ENCODE measurements at regions not wholly inside any gene's neighbourhood (a gene's known extent, or its start where the extent isn't known, plus 50 kb on each side); places are given as distances from the start of the nearest gene placed in this dataset.
"Not testable (repeated sequence)": the region's sequence is repeated elsewhere in the genome, so short reads cannot be mapped to it uniquely, and the experiment has no call there.

DNA sequence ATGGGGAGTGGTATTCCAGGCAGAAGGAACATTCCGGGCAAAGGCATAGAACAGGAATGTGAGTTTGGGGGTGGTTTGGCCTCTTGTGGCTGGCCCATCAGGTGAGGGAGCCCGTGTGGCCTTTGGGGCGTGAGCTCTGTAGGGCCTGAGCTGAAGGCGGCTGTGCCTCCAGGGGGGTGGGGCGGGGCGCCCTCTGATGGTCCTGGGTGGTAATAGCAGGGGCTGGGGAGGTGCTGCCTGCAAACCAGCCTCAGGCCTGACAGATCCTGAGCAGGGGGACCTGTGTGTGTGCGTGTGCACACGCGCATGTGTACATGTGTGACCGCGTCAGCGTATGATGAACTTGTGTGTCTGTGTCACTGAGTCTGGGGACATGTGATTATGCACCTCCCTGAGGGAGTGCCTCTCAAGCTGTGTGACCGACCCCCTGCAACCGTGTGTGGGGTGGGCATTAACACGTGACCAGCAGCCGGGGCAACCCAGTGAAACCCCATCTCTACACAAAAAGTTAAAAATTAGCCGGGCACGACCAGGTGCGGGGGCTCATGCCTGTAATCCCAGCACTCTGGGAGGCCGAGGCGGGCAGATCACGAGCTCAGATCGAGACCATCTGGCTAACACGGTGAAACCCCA lies 177.1 kb downstream of the TBC1D2B start:
- H3K4me1 ChIP-seq (replicated peaks in 1 of 4; ENCODE audit: control insufficient read depth in 3 of 4, insufficient read depth in 4 of 4, low read length in 3 of 4); H3K27ac ChIP-seq (ENCODE audit: low read depth, low read length); H3K4me3 ChIP-seq (ENCODE audit: extremely low read depth in 1 of 4, insufficient read depth in 2 of 4, low read depth in 3 of 4, low read length in 4 of 4); H3K23ac ChIP-seq (ENCODE audit: insufficient read length); H2BK5ac ChIP-seq (ENCODE audit: low read depth, low read length); H4K5ac ChIP-seq (ENCODE audit: insufficient read length, low read depth, low read length); H3K4ac ChIP-seq (replicated peaks; ENCODE audit: insufficient read length, low read depth, low read length); H3K9ac ChIP-seq (replicated peaks in 1 of 4; ENCODE audit: extremely low read depth in 1 of 4, low read depth in 3 of 4, low read length in 3 of 4); H3K4me2 ChIP-seq (ENCODE audit: insufficient read depth in 1 of 2, low read depth in 2 of 2, low read length in 2 of 2); H3K9me3 ChIP-seq (ENCODE audit: insufficient read depth in 2 of 2, low read depth in 1 of 2, low read length in 1 of 2); H2AFZ ChIP-seq (ENCODE audit: low read length); H2BK120ac ChIP-seq (replicated peaks; ENCODE audit: low read depth, low read length); H2AK5ac ChIP-seq (ENCODE audit: low read depth, low read length); H3K56ac ChIP-seq (replicated peaks; ENCODE audit: insufficient read length, low read depth, low read length); H4K20me1 ChIP-seq (replicated peaks in 1 of 2; ENCODE audit: control insufficient read depth in 1 of 2, insufficient read depth in 2 of 2, low read length in 2 of 2); H3K79me2 ChIP-seq (ENCODE audit: control insufficient read depth in 1 of 2, insufficient read depth in 2 of 2, low read length in 2 of 2); H3K79me1 ChIP-seq (ENCODE audit: low read depth, low read length); H4K91ac ChIP-seq (replicated peaks; ENCODE audit: insufficient read length, low read length); H3K23me2 ChIP-seq (ENCODE audit: low read depth, low read length); H3K36me3 ChIP-seq (ENCODE audit: control insufficient read depth in 2 of 4, insufficient read depth in 4 of 4, low read length in 3 of 4); H4K8ac ChIP-seq (ENCODE audit: extremely low read depth, insufficient read depth, low read length); FAIRE-seq; H3K27me3 ChIP-seq (replicated peaks in 1 of 4; ENCODE audit: control insufficient read depth in 3 of 4, extremely low read depth in 1 of 4, insufficient read depth in 3 of 4, low read length in 3 of 4); H3K18ac ChIP-seq (ENCODE audit: extremely low read depth, low read length); H3K14ac ChIP-seq (ENCODE audit: insufficient read length); POLR2A ChIA-PET (ENCODE audit: partially characterized antibody); H2BK15ac ChIP-seq (ENCODE audit: low read length); H2BK20ac ChIP-seq (ENCODE audit: low read length): not testable (repeated sequence)
- 0 out of 2 replicates have a peak overlapping the region, but pooled peaks have one; percentile 60 for H2BK12ac ChIP-seq (ENCODE audit: low read depth, low read length)
- CTCF ChIA-PET (ENCODE audit: partially characterized antibody): interaction anchor here (0.6 to 4.9 kb wide), 27 partner anchors 8 to 882 kb away, joined by 3 to 29 read pairs (median 3); no protein-coding TSS in a partner anchor
- 57% methylated on average over 18 of the region's 24 CpGs; no CpG with 5 or more reads in 1 of the 2 experiments for WGBS, 2 experiments (ENCODE audit: extremely low coverage in 1 of 2, insufficient coverage in 1 of 2, insufficient read length in 1 of 2, insufficient replicate concordance in 2 of 2, low coverage in 1 of 2, low lambda C conversion rate in 2 of 2, missing lambda C conversion rate in 1 of 2)
- DNase-seq (ENCODE audit: low read depth in 1 of 2, low spot score in 2 of 2): peak in 1 of 2 experiments; percentile 88
- TF ChIP-seq, protein P1, sequence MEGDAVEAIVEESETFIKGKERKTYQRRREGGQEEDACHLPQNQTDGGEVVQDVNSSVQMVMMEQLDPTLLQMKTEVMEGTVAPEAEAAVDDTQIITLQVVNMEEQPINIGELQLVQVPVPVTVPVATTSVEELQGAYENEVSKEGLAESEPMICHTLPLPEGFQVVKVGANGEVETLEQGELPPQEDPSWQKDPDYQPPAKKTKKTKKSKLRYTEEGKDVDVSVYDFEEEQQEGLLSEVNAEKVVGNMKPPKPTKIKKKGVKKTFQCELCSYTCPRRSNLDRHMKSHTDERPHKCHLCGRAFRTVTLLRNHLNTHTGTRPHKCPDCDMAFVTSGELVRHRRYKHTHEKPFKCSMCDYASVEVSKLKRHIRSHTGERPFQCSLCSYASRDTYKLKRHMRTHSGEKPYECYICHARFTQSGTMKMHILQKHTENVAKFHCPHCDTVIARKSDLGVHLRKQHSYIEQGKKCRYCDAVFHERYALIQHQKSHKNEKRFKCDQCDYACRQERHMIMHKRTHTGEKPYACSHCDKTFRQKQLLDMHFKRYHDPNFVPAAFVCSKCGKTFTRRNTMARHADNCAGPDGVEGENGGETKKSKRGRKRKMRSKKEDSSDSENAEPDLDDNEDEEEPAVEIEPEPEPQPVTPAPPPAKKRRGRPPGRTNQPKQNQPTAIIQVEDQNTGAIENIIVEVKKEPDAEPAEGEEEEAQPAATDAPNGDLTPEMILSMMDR (IDR thresholded peaks at IDR 0.05; ENCODE audit: control extremely low read depth in 1 of 3, insufficient read depth in 1 of 3, low read depth in 1 of 3, low read length in 3 of 3): peak; percentile 50 to 59 (median 50)
- peak in 1 of 2 experiments; percentile 39; a peak in 3 of 4 replicates for TF ChIP-seq RAD21 (IDR thresholded peaks at IDR 0.05 in 1 of 2, conservative IDR thresholded peaks at IDR 0.05 in 1 of 2; ENCODE audit: low read depth in 2 of 2, low read length in 2 of 2)

Data from H1 (cell line).